Stimulated activated CD4-positive, alpha-beta T cell treated with anti-CD3 and anti-CD28 coated beads, Interleukin-12 subunit alpha, Interleukin-12 subunit beta, amount 100 ng/mL, for 24 hours (primary cell): ENCODE measurements at regions not wholly inside any gene's neighbourhood (a gene's known extent, or its start where the extent isn't known, plus 50 kb on each side); places are given as distances from the start of the nearest gene placed in this dataset.

Source experiments
- DNase-seq, 2 experiments: peaks; one replicate each; pipeline ENCODE4 v3.0.0-alpha.2; 2020; ENCODE audit warnings: low read depth in 2 of 2

DNA sequence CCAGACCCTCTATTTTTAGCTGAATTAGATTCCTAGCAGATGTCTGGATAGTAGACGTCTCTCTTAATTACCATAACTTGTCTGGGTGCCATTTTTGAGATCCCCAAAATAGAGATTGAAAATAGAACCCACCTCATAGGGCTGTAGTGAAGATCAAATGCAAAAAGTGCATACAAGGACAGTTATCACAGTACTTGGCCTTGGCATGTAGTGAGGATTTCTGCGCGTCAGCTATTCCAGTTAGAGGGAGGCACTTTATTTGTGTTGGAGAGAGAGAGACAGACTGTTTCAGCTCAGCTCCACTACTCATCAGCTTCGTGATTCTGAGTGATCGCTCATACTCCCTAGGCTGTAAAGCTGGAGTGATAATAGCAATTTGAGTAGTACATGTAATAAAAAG lies 59.6 kb upstream of the CDH13 start:
- DNase-seq, result no peak

- no peak for DNase-seq
Observed at GRCh38 chr16:82563401-82563800, 63.4 kb upstream of the CDH13 start.

GRCh38 chr16:82562183-82562683 lies 64.5 kb upstream of the CDH13 start:
- DNase-seq, result no peak

- no peak for DNase-seq
Observed at GRCh38 chr16:82560805-82561325, 65.9 kb upstream of the CDH13 start.

DNA sequence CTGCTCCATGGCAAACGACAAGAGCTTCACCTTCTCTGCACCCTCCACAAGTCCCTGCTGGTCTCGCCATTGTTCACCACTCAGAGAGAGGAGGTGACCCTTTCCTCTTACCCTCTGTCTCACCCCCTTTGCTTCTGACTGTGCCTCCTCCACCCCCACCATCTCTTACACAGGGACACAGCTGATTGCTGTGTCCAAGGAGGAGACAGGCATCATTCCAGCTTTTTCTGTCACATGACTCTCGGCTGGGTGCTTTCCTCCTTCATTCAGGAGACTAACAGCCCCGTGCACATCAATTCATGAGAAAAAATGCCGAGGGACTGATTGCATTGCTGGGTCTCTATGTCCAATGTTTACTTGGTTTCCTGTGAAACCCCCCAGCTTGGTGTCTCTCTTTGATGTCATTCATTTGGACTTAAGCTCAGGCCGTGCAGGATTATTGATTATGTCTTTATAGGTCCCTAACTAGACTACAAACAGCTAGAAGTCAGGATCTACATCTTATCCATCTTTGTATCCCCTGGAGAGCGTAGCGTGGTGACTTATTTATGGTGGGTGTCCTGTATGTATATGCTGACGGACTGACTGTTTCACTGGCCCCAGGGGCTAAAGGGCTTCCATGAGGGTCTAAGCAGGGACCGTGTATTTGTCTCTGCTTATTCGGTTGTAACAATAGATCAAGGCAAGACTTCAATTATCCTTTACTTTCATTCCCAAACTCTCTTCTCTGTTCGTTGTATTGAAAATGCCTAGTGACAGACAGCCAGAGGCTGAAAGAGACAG lies 82.2 kb upstream of the CDH13 start:
- DNase-seq, result no peak

DNA sequence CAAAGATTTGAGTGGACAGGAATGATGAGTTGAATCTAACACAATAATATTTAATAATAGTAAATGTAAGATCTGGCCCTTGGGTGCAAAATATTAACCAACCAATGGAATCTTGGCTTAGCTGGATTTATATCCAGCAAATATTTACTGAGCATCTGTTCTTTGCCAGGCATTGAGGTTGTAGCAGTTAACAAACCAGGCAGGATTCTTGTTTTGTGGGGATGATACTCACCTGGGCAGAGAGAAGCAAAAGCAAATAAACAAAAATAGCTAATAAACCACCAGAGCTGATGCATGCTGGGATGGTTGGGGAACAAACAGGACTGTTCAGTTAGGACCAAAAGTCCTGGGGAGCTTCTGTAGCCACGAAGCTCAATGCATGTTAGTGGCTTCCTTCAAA lies 84.1 kb upstream of the CDH13 start:
- no peak for DNase-seq

GRCh38 chr16:82541103-82541502 lies 85.7 kb upstream of the CDH13 start:
- no peak for DNase-seq

DNA sequence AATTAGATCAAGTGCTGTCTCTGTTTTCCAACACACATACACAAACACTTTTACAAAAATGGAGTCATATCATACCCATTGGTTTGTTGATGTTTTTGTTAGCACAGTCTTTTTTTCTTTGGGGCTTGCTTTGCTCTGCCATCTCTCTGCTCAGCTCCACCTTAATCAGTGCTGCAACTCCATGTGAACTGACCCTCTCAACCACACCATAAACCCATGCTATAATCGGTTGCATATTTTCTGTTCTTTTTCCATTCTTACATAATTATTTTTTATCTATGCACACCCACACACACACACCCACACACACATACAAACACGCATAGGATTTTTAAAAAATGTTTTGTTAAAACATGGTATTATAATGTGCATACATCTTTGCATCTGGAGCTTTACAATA lies 91.0 kb upstream of the CDH13 start:
- DNase-seq, result no peak

- DNase-seq, result no peak
Observed at GRCh38 chr16:82535262-82535661, 91.5 kb upstream of the CDH13 start.

GRCh38 chr16:82533189-82533588 lies 93.6 kb upstream of the CDH13 start:
- DNase-seq, result no peak

DNA sequence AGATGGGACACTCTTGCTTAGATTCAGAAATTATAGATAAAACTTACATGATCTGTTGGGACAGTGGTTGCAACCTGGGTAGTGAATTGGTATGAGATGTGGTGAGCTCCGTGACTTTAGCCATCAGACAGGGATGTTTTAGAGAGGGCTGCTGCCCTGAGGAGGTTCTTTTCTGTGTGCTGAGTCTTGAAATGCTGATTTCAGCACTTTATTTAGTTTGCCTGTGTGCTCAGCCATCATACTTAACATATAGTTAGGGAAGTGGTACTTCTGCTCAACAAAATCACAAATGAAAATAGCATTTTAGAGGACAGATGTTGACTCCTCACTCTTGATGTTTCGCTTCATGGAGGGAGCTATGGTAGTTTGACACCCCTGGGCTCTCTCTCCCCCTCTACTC lies 95.9 kb upstream of the CDH13 start:
- DNase-seq, result no peak

GRCh38 chr16:82527101-82527500 lies 99.7 kb upstream of the CDH13 start:
- no peak for DNase-seq

DNA sequence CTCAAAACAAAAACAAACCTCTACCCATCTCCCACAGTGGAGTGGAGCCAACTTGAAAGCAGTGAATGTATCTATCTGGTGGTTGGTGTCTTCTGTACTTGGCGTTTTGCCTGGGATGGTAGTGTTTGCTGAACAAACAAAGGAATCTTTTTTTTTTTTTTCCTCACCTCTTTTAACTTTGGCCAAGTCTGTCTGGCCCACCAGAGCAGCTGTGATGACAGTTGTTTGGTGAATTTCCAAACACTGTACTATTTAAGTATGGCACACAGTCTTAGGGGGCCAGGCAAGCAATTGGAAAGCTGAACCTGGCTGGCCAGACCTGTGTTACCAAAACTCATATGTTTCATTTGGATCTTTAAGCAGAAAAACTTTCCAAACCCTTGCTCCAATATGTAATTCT lies 101.8 kb upstream of the CDH13 start:
- no peak for DNase-seq

GRCh38 chr16:82523815-82524214 lies 103.0 kb upstream of the CDH13 start:
- no peak for DNase-seq

DNA sequence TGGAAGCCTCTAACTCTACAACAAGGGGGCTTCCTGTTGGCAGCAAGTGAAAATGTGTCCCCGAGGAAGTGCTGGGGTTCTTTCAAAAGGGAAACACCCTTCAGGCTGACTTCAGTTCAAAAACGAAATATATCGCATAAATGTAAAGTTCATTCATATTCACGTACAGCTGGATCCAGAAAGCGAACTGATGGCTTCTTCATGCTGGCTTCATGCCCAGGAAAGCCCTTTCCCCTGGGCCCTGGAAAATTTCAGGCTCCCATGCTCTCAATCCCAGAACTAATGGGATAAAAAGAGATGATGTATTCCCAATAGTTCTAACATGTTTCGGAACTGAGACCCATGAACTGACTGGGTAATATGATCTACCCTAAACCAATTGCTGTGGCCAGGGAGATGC lies 104.7 kb upstream of the CDH13 start:
- DNase-seq, result no peak

GRCh38 chr16:82518811-82519210 lies 108.0 kb upstream of the CDH13 start:
- DNase-seq, result no peak

- DNase-seq, result no peak
Observed at GRCh38 chr16:82514262-82514661, 112.5 kb upstream of the CDH13 start.

DNA sequence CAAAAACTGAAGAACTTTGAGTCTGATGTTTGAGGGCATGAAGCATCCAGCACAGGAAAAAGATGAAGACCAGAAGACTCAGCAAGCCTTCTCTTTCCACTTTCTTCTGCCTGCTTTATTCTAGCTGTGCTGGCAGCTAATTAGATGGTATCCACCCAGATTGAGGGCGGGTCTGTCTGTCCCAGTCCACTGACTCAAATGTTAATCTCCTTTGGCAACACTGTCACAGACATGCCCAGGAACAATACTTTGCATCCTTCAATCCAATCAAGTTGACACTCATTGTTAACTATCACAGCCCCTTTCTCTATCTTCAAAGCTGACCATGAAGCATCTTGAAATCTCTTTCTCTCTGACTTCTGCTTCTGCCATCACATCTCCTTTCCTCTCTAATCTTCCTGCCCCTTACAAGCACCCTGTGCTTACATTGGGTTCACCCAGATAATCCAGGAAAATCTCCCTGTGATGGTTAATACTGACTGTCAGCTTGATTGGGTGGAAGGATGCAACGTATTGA lies 115.9 kb upstream of the CDH13 start:
- DNase-seq, result no peak

DNA sequence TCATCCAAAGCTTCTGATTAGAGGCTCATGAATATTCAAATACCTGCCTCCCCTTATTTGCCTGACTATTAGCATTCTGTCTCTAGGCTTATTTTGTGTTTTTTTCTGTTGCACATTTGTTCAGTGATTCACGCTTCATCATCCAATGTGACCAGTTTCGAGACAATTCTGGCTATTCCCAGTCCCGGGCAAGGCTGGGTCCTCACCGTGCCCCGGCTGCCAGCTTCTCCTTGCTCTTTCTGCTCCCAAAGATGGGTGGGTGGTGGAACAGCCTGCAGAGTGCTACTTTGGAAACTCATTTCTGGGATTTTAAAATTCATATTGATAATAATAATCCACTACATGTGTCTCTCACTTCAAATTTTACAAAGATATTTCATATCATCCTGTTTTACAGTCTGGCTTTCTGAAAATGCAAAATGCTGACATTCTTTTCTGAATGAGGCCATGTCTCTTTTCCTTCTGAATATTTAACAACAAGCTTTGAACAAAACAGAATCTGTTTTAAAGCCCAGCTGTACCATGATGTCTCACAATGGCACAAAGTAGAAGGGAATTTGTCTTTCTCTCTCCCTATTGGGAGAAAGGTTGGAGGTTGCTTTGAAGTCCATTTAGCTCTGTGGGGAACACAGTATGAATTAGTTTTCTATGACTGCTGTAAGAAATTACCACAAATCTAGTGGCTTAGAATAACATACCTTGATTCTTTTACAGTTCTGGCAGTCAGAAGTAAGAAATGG lies 116.9 kb upstream of the CDH13 start:
- no peak for DNase-seq

DNA sequence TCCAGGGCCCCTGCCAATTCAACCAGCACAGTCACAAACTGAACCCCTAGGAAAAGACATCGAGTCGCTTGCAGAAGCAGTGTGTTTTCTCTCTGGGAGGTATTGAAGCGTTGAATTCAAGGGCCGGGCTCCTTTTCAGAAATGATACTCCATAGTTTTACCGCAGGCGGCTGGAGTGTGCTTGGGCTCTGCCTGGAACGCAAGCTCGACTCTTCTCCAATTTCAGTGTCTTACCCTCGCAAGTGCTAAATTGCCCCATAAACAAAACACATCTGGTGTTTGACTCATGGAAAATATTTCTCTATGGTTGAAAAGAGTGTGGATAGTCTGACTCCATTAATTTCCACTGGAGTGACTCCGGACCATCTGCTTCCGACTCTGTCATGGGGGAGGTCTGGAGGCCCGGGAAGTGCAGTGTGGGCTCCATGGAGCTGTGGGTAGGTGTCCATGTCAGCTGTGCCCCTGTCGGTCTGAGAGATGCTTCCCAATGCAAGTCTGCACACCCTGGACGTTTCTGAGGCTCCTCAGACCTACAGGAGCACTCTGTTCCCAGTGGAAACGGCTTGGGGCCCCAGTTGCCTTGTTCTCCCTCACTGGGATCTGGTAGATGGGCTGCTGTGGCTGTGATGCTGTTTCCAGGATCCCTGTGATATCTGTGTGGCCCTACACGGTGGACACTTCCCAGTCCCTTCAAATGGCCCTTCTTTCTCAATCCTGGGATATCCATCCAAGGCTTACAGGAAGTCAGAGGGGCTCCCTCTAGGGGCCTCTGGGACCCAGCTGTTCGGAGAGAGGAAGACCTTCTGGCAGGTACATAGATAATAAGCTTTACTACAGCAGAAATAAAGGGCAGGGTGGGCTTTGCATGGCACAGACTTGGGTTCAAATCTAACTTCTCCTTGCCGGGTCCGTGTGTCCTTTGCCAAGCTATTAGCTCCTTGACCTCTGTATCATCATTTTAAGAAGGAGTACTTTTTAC lies 119.8 kb upstream of the CDH13 start:
- DNase-seq, result no peak

GRCh38 chr16:82504836-82505235 lies 121.9 kb upstream of the CDH13 start:
- no peak for DNase-seq

GRCh38 chr16:82499302-82499701 lies 127.5 kb upstream of the CDH13 start:
- DNase-seq, result no peak
